Fibroblast of peridontal ligament (primary cell): ENCODE measurements at regions not wholly inside any gene's neighbourhood (a gene's known extent, or its start where the extent isn't known, plus 50 kb on each side); places are given as distances from the start of the nearest gene placed in this dataset.

ENCODE experiments used
- DNase-seq: peaks from one replicate; pipeline ENCODE4 v3.0.0-alpha.2; 2010; ENCODE audit errors: extremely low read depth

DNA sequence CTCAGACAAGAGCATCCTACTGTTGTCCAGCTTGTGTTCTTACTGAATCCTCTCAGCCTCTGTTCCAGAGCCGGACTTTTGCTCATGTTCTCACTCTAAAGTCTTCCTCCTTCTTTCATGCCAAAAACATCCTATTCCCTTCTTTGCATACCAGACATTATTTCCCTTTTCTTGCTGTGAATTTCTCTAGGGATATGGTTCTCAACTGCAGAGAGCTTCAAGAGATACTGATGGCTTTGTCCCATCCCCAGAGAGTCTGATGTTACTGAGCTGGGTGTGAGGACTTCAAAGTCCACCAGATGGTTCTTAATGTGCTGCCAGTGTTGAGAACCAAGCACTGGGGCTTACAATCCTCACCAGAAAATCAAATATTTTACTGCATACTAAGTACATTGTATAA lies 98.6 kb upstream of the FER start:
- DNase-seq, result no peak

DNA sequence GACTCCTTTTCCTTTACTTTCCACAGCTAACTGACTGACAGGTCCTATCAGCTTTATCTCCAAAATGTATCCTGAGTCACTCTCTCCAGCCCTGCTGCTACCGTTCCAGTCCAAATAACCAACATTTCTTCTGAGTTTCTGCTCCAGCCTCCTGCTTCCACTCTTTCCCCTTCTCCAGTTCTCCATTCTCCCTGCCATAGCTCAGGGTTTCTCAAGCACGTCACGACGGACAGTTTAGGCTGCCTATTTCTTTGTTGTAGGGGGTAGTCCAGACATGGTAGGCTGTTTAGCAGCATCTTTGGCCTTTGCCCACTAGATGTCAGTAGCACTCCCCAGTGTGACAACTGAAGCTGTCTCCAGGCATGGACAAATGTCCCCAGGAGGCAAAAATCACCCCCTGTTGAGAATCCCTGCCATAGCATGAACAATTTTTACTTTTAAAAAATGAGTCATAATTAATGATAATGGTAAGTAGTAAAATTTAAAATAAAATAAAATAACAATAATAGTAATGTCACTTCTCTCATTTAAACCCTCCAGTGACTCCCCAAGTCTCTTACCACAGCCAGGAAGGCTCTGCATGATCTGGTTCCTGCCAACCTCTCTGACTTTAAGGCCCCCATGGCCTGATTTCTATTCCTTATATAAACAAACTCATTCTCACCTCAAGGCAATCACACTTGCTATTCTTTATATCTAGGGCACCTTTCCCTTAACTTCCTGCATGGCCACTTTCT lies 105.4 kb upstream of the FER start:
- DNase-seq, result peak; percentile 71

DNA sequence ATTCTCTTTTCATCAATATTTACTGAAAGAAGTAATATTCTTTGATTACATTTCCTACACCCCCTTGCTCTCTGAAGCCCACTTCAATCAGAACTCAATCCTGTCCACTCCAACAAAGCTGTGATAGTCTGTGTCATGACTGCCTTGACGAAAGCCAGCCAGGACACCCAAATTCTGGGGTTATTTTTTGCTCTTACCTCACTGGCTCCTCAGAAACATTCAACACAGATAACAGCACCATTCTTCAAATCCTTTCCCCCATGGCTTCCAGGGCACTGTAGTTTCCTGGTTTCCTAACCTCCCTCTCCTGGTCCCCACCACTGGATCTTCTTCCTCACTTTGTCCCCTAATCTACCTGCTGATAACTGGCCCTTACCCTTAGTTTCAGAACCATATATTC lies 106.1 kb upstream of the FER start:
- DNase-seq, result no peak

DNA sequence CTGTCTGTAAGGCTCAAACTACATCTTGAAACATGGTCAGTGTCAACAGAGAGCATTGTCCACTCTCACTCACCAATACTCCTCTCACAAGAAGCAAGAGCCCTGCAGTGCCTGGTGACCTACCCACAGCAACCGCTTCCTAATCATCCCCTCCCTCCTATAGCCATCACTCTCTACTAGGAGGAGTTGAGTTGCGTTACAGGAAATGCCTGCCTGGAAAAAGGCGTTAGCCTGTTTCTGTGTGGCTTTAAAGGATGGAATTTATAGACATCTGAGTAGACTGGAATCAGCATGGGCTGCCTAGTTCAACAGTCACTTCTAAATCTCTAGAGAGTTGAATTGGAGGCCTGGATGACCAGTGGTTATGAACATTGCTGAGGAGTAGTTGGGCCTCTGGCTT lies 108.3 kb upstream of the FER start:
- peak; percentile 26 for DNase-seq

DNA sequence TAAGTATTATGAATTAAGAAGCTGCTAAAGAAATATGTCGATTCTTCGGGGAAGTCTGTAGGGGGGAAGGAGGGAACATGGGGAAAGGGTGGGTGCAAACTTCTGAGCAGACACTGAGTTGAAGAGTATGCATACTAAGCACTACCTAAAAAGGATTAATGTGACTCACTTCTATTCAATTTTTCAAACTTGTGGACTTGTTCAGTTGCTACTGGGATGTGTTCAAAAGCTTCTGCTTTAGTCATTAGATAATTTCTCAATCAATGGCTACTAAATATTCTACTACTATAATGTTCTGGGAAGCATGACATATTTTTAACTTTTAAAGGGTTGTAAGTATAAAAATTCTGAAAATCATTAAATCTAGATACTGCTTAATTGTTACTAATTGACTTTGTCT lies 109.7 kb upstream of the FER start:
- DNase-seq, result no peak

DNA sequence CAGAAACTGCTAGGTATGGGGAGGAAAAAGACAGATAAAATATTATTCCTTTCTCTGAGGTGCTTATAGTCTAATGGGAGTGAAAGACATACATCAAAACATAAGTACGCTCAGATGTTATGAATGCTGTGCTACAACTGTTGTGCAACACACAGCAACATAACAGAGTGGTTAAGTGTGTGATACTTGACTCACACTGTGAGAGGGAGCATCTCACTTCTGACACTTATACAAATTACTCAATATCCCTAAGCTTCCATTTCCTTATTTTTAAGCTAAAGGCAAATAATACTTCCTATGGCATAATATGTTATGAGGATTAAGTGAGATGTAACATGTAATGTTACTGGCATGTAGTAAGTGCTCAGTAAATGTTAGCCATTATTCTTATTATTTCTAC lies 110.6 kb upstream of the FER start:
- DNase-seq, result peak; percentile 26

DNA sequence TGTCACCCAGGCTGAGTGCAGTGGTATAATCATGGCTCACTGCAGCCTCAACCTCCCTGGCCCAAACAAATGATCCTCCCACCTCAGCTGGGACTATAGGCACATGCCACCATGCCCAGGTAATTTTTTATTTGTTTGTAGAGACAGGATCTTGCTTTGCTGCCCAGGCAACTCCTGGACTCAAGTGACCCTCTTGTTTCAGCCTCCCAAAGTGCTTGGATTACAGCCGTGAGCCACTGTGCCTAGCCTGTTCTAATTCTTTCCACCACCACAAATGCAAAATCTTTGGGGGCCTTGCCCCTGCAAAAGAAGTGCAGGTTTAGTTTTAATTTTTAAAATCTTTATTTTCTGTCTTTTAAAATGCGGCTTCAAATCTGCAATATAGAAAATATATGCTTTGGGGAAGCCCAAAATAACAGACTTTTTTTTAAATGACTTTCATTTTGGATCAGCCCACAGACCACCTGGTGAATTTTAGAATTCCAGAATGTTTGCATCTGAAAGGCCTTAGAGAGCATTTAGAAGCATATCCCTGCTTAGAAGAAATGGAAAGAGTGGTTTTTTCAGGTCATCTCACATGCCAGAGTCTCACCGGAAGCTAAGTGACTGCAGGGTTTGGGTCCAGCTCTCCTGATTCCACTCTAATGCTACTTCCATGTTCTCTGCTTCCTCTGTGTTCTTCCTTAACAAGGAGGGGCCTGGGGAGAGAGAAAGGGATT lies 111.4 kb upstream of the FER start:
- DNase-seq, result no peak

DNA sequence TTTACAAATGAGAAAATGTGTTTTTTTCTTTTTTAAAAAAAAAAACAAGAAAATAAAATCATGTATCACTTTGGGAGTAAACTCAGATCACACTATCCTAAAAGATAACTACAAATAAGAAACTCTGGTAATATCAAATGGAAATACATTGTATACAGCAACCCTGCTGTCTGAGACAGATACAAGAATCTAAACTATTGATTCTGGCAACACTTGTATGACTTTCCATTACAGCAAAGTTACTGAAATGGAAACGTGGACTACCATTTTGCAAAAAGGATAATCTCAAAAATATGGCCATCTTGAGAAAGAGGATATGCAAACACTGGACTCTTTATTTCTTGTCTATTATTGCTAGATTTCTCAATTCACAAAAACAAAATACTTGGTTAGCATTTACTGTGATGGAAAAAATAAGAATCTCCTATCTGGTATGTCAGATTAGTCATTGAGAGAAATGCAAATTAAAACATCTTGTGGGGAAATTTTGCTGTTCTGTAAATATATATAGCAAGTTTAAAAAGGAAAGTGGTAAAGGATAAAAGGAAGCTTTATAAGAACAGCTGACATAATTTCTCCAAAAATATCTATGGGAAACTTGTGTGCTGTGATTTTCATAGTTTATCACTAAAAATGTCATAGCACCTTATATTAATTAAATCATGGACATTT lies 112.9 kb upstream of the FER start:
- DNase-seq, result peak; percentile 35

DNA sequence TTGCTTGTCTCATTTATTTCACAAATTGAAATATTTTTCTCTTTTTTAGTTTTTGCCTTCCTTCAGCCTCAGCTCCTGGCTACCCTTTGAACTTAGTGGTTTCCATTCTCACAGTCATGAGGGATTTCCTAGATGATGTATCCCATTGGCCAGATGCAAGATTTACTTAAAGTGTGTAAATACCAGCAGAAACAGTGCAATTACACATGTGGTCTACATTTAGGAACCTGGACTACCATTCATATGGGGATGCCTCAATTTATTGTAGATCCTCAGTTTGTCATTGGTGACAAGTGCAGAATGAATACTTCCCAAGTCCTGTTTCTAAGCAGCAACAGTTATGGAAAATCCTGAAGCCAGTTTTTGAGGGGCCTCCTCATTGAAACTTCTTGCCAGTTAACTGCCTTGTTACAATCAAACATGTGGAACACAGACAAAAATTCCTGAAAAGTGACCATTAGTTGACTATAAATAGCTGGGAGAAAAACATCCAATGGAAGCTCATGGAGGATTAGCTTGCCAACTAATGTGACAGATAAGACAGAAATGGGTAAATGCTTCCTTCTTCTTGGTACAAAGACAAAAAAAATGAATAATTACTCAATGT lies 113.6 kb upstream of the FER start:
- peak; percentile 40 for DNase-seq

DNA sequence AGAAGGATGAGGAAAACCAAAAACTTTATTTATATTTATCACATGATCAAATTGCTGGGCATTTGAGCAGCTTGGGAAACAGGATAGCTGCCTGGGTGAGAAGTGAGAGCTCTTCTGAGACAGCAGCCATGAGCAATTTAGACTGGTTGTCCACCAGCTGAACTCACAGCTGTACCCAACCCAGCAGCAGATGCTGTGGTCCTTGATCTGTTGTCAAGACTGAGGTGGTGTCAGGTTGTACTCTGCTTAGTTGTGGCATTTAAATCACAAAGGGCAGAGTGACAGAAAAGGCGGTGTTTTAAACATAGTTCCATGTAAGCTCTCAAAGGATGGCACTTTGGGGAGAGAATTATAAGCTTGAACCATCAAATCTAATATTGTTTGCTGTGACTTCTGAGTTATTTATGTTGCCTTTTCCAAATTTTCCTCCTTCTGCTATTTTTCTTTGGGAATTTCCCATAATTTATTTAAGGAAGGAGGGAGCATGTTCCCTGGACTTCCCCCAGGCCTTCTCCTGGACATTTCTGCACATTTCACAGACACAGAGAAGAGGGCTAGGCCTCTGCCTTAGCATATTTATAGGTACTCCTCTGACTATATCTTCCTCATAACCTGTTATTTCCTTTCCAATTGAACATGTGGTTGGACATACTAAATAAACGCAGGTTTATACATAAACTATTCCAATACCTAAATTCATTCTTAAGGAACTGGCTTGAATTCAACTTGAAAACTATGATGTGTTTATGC lies 117.7 kb upstream of the FER start:
- no peak for DNase-seq

DNA sequence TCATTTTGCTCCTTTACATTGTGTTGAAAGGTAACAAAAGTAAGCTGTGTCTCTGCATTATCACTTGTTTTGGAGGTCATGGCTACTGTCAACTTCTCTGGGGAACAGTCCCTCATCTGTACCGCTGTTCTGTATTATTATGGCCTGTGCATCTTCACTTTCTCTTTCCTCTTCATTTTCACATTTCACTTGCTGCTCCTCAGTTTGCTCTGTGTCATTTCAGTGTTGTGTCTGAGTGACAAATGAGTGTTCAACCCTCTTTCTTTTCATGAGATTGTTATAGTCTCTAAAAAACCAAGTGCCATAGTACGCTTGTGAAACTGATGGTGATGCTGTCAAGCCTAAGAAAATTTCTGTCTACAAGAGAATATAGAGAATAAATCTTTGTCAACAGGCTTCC lies 122.0 kb upstream of the FER start:
- DNase-seq, result no peak

DNA sequence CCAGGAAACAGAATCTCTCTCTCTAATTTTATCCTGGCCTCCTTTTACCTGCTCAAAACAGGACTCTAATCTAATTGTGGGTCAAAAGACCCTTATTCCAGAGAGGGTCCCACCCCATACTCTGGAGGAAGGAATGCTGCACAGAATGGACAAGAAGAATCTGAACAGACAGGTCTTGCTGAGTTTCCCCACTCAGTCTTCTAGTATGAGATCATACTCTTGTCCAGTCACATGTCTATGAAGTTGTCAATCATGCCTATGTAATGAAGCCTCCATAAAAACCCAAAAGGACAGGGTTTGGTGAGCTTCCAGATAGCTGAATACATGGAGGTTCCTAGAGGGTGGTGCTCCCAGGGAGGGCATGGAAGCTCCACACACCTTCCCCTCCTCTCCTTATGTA lies 123.9 kb upstream of the FER start:
- no peak for DNase-seq

DNA sequence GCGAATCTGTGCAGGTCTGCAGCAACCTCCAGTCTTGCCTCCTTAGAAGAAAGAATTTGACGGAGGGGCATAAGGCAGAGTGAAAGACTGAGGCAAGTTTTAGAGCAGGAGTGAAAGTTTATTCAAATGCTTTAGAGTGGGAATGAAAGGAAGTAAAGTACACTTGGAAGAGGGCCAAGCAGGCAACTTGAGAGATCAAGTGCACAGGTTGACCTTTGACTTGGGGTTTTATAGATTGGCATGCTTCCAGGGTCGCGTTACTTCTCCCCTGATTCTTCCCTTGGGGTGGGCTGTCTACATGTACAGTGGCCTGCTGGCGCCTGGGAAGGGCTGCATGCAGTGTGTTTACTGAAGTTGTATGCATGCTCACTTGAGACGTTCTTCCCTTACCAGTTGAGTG lies 127.2 kb upstream of the FER start:
- no peak for DNase-seq

DNA sequence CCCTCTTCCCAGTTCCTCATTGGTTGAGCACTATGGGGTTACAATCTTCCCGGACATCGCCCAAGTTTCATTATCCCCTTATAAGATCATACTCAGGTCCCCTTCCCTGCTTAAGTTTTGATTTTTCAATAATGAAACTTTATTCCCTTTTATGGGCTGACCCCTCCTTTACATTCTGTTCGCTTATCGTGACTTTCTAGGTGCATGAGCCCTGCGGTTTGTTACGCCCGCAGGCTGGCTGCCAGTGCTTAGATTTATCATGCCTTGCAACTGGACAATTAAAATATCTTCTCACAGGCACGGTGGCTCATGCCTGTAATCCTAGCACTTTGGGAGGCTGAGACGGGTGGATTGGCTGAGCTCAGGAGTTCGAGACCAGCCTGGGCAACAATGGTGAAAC lies 127.9 kb upstream of the FER start:
- DNase-seq, result no peak

DNA sequence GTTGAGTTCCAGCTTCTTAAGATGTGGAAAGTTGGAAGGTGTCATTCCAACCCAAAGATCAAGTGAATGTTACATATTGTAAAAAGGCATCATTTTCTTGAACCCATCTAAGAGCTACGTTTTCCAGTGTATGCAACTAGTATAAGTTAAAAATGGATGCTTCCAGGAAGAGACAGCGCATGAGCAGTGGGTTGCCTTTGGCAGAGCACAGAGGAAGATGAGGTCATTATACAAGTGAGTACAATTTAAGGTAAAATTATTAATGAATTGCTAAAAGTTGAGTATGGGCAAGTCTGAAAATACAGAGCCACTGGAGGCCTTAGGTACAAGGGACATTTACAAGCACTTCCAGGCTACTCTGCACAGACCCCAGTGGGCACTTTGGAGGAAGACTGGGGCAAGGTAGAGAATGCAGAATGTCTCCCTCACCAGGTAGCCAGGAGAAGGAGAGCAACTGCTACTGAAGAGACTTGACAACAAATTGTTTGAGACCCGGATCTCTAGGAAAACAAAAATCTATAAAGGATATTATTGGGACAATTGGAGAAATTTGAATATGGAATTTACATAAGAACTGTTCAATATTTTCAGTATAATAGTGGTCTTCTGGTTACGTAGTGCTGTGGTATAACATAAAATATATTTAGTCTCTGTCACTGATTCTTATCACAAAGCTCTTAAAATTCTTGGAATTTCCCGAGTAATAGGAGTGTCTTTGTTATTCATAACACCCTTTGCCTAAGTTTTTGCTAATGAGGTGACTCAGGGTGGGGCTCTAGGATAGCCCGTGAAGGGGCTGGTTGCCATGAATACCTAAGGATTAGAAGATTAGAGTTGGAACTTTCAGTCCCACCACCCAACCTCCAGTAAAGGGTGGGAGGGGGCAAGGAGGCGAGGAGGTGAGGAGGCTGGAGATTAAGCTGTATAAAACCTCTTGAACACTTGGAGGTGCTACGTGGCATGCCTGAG lies 129.9 kb upstream of the FER start:
- DNase-seq, result no peak

DNA sequence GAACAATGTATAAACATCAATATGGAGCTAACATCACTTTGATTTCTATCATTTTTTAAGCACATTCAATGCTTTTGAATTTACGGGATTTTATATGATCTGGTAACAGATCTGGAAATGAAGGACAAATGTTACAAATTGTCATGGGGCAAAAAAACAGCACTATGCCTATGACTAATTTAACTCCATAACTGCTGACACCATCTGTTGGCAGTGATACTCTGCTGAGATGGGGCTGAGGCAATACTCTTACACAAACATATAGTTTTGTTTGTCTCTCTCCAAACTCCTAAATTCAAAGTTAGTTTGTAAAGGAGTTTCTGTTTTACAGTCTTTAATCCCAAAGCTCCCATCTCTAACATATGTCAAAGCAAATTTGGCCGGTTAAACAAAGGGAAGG lies 132.5 kb upstream of the FER start:
- peak; percentile 83 for DNase-seq

DNA sequence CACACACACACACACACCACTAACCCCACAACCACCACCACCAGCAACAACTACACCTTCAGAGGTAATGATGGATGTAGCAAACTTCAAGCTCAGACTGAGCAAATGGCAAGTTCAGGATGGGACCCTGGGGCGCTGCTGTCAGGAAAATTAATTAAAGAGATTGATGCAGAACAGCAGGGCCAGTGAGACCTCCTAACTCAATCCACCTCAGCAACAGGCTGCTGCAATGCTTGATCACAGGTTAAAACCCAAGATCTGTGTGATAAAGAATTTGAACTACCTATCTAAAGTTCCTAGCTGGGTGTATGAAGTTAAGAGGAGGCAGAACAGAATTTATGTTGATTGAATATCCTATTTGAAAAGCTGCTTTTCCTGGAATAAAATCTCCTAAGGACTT lies 140.3 kb upstream of the FER start:
- DNase-seq, result no peak

DNA sequence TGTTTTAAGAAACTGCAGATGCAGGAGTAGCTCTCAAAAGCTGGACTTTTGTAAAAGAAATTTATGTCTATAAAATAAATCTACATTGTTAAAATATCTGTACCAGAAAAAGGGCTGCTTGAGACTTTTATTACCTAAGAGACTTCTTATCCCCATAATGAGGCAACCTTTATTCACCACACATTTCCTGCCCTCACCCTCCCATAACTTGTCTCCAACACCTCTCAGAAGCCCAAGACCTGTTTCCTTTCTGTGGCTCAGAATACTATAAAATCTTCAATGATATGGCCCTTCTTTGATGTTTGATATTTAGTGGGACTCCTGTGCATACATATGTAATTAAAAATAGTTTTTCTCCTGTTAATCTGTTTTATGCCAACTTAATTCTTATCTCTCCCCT lies 141.5 kb upstream of the FER start:
- DNase-seq, result no peak

DNA sequence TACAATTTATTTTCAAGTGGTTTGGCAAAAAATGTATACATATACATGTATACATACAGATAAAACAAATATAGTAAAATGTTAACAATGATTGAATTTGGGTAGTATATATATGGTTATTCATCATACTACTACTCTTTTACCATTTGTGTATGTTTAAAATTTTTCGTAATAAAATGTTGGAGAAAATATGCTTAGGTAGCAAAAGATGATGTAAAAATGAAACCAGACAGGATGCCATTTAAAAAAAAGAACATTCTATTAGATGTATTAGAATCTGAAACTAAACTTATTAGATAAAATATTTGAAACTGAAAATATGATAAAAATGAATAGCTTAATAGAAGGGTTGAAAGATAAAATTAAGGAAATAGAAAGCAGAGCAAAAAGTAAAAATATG lies 144.9 kb upstream of the FER start:
- no peak for DNase-seq

DNA sequence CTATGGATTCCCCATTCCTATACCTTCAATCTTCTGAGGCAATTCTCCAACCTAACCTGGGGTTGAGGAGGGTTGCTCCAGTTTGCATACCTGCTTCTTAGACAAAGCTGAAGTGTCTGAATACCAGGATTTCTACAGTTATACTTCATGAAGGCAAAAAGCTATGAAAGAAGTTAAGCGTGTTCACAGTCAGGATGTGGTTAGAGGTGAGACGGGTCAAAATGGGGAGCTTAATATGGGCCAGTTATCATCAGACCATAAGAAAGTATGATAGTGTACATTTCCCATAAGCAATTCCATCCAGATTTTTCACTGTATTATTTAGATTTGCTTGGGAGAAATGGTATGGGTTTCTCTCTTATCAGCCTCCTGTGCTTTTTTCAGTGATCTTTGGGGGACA lies 156.9 kb upstream of the FER start:
- no peak for DNase-seq

DNA sequence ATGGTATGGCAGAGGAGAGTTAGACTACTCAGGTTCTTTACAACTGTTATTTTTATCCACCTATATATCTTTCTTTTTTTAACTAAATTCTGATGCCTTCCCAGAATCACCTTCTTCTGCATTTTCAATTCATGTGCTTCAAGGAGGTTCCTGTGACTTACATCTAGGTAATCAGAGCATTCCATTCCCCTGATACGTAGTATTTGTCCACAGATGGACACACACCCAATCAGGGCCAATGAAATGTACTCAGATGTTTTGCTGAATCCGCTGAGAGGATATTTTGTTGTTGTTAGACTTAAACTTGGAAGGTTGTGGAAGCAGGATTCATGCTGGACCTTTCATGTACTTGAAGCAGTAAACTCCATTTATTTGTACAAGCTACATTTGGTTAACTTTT lies 159.4 kb upstream of the FER start:
- DNase-seq, result no peak
